Thyroid gland (tissue), 4 donors: ENCODE measurements at regions not wholly inside any gene's neighbourhood (a gene's known extent, or its start where the extent isn't known, plus 50 kb on each side); places are given as distances from the start of the nearest gene placed in this dataset.

Experiments used
- POLR2A ChIP-seq, 2 donors: fragments of 450-650 bp; IDR thresholded peaks; one replicate each; pipeline ENCODE4 v1.6.1; 2017; ENCODE audit warnings: antibody characterized with exemption in 2 of 2, mild to moderate bottlenecking in 2 of 2, moderate library complexity in 1 of 2
- TF ChIP-seq, protein P1 (sequence below), 6 experiments: fragments of 200-600 bp in 3 of 6; fragments of 450-650 bp in 3 of 6; sonication (generic) in 3 of 6; IDR thresholded peaks; one replicate each; pipeline ENCODE4 v1.5.1; 2016 to 2019; ENCODE audit warnings: antibody characterized with exemption in 6 of 6, mild to moderate bottlenecking in 2 of 6, inconsistent platforms in 1 of 6, moderate library complexity in 1 of 6

DNA sequence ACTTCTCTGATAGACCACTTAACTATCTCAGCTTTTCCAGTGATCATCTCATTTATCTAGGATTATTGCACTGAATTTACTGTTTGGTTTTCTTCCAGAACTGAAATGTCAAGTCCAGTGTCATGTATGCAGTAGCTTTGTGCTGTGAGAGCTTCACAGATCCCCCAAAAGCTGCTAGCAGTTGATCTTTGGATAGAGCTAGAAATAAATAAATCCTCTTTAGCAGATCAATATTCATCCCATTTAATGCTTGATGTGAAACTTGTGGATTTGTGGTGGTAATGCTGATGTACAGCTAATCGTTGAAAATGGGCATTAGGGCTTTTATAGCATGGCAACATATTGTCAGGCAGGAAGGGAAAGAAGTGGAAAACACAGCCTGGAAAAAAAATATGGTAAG lies 509.6 kb upstream of the FAM241A start:
- TF ChIP-seq, protein P1, sequence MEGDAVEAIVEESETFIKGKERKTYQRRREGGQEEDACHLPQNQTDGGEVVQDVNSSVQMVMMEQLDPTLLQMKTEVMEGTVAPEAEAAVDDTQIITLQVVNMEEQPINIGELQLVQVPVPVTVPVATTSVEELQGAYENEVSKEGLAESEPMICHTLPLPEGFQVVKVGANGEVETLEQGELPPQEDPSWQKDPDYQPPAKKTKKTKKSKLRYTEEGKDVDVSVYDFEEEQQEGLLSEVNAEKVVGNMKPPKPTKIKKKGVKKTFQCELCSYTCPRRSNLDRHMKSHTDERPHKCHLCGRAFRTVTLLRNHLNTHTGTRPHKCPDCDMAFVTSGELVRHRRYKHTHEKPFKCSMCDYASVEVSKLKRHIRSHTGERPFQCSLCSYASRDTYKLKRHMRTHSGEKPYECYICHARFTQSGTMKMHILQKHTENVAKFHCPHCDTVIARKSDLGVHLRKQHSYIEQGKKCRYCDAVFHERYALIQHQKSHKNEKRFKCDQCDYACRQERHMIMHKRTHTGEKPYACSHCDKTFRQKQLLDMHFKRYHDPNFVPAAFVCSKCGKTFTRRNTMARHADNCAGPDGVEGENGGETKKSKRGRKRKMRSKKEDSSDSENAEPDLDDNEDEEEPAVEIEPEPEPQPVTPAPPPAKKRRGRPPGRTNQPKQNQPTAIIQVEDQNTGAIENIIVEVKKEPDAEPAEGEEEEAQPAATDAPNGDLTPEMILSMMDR (IDR thresholded peaks at IDR 0.05), result no peak
- no peak for TF ChIP-seq POLR2A (IDR thresholded peaks at IDR 0.05)
